ENCODE measurements at regions not wholly inside any gene's neighbourhood (a gene's known extent, or its start where the extent isn't known, plus 50 kb on each side); places are given as distances from the start of the nearest gene placed in this dataset.

DNA sequence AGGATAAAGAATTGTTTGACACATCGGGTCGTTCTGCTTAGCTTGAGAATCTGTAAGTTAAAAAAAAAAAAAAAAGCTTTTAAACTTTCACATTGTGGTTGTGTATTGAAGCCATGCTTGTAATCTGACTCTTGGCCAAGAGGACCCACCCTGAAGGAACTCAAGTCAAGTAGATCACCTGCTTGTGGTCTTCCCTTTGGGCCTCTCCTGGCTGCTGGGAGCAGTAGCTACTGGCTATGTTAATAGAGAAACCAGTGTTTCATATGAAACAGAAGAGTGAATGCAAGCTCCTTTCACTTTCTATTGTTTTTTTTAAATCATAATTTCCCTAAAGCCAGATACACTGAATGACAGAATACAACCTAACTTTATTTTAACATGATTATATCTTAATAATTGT lies 402.4 kb upstream of the NDST4 start:
- TF ChIP-seq, protein P1, sequence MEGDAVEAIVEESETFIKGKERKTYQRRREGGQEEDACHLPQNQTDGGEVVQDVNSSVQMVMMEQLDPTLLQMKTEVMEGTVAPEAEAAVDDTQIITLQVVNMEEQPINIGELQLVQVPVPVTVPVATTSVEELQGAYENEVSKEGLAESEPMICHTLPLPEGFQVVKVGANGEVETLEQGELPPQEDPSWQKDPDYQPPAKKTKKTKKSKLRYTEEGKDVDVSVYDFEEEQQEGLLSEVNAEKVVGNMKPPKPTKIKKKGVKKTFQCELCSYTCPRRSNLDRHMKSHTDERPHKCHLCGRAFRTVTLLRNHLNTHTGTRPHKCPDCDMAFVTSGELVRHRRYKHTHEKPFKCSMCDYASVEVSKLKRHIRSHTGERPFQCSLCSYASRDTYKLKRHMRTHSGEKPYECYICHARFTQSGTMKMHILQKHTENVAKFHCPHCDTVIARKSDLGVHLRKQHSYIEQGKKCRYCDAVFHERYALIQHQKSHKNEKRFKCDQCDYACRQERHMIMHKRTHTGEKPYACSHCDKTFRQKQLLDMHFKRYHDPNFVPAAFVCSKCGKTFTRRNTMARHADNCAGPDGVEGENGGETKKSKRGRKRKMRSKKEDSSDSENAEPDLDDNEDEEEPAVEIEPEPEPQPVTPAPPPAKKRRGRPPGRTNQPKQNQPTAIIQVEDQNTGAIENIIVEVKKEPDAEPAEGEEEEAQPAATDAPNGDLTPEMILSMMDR (IDR thresholded peaks at IDR 0.05): no peak
- TF ChIP-seq POLR2A (IDR thresholded peaks at IDR 0.05): no peak
- TF ChIP-seq POLR2AphosphoS5 (IDR thresholded peaks at IDR 0.05): no peak

Data from sigmoid colon (tissue), 4 donors.